Stomach (tissue), 4 donors: ENCODE measurements at regions not wholly inside any gene's neighbourhood (a gene's known extent, or its start where the extent isn't known, plus 50 kb on each side); places are given as distances from the start of the nearest gene placed in this dataset.

Experiments used
- CTCF ChIP-seq, 7 experiments: fragments of 450-650 bp in 4 of 7; fragments of 200-600 bp in 3 of 7; sonication (generic) in 3 of 7; IDR thresholded peaks; one replicate each; pipeline ENCODE4 v1.5.1; 2016 to 2019; ENCODE audit warnings: antibody characterized with exemption in 7 of 7, control low read depth in 2 of 7, mild to moderate bottlenecking in 1 of 7
- POLR2A ChIP-seq, 4 donors: fragments of 450-650 bp; IDR thresholded peaks; one replicate each; pipeline ENCODE4 v1.6.1; 2016; ENCODE audit warnings: antibody characterized with exemption in 4 of 4, control low read depth in 2 of 4, mild to moderate bottlenecking in 1 of 4, moderate library complexity in 1 of 4
- POLR2AphosphoS5 ChIP-seq, 3 donors: sonication (generic); formaldehyde crosslinking; IDR thresholded peaks; one replicate each; pipeline ENCODE4 v1.6.1; 2016; ENCODE audit warnings: antibody characterized with exemption in 3 of 3

DNA sequence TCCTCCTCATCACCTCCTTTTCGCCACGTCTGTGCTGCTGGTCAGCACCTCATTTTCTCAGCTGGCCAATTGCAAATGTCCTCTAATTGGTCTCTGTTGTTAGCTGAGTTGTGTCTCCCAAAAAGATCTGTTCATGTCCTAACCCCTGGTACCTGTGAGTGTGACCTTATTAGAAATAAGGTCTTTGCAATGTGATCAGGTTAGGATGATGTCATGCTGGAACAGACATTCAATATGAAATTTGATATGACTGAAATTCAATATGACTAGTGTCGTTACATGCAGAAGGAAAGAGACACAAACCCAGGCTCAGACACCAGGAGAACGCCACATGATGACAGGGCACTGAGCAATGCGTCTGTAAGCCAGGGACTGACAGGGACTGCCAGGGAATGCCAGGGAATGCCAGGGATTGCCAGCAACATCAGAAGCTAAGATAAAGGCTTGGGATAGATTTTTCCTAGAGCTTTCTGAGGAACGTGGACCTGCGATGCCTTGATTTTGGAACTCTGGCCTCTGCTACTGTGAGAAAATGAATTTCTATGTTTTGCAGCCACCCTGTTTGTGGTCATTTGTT is 77.5 kb upstream of the CXCL12 start:
- TF ChIP-seq POLR2AphosphoS5 (IDR thresholded peaks at IDR 0.05) (no peak), CTCF (IDR thresholded peaks at IDR 0.05) (no peak), POLR2A (IDR thresholded peaks at IDR 0.05) (no peak)
